GM21529 (cell line): ENCODE measurements at regions not wholly inside any gene's neighbourhood (a gene's known extent, or its start where the extent isn't known, plus 50 kb on each side); places are given as distances from the start of the nearest gene placed in this dataset.

Experiments
- ATAC-seq: cut with Tn5 transposase; IDR thresholded peaks from one replicate; pipeline ENCODE4 v1.9.1; 2021; ENCODE audit not compliant: unreplicated experiment

DNA sequence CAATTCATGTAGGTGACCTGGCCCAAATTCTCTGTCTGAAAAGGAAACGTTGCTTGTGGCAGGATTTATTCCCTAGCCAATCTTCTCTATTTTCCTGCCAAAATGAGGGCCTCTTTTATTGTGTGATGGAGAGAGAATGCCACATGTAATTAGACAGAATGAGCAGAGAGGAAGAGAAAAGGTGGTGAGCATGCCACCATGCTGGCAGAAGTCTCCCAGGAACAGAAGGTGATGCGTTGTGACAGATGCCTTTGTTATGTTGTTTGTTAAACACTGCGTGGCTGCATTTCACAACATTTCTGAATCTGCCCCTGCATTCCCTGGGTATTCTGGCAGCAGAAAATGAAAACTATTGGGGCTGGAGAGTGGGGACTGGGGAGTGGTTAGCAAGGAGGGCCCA is 577.6 kb downstream of the TLR4 start:
- no peak for ATAC-seq

DNA sequence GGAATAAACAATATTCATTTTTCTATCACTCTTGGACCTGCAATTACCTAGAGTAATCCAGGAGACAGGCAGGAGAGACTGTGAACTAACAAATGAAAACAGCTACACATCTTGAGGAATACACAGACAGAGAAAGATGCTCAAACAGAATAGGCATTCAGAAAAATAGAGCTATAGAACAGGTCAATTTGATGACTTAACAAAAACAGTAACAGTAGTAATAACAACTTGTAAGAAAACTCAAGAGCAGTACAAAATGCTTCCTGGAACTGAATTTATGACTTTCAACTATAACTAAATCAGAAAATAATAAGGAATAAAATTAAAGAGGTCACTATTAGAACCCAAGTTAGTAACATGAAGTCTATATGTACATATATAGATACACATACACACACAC is 579.3 kb downstream of the TLR4 start:
- ATAC-seq = no peak

DNA sequence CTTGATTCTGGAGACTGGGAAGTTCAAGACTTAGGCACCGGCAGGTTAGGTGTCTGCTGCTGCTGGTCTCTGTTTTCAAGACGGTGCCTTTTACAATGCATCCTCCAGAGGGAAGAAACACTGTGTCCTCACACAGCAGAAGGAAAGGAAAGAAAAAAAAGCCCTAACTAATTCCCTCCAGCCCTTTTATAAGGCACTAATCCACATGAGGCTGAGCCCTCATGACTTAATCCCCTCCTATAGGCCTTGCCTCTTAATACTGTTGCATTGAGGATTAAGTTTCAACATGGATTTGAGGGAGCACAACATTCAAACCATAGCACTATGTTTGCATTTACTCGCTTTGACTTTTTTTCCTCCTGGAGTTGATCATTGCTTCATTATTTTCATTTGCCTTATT is 585.9 kb downstream of the TLR4 start:
- no peak for ATAC-seq

DNA sequence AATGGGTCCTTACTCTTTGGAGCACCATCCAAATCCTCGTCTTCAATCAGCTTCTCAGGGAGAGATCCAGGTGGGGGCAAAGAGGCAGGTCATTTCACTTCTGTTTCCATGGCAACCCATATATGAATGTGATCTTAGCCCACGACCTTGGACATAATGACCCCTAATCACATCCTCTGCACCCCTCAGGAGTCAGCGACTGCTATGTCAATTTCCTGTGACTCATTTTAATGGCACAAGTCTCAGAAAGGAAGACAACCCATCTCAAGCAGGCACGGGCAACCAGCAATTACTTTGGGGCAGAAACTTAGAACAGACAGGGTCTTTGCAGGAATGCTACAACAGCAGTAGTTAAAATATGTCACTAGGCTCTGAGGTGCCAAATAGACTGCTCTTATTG is 591.2 kb downstream of the TLR4 start:
- ATAC-seq = no peak

DNA sequence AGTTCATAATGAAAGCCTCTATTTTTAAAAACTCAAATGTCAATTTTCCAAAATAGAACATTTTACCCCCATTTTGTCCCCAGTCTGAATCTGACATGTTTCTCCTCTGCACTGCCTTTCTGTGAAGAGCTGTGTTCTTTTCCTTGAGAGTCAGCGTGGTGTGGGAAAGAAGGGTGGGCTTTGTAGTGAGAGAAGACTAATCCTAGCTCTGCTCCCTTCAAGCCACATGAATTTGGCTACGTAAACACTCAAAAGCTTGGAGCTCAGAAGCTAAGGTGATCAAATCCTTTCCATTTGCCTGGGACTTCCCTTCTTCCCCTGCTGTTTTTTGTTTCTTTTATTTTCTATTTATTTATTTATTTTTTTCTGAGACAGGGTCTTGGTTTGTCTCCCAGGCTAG is 598.5 kb downstream of the TLR4 start:
- no peak for ATAC-seq

DNA sequence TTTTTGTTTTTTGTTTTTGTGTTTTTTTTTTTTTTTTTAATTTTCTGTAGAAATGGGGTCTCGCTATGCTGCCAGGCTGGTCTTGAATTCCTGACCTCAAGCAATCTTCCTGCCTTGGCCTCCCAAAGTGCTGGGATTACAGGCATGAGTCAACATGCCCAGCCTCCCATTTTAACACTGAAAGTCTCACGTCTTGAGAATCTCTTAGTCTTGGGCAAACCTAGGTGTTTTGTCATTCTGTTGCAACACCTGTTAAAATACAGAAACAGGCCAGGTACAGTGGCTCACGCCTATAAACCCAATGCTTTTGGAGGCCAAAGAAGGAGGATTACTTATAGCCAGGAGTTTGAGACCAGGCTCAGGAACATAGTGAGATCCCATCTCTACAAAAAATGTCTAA is 599.0 kb downstream of the TLR4 start:
- no peak for ATAC-seq

DNA sequence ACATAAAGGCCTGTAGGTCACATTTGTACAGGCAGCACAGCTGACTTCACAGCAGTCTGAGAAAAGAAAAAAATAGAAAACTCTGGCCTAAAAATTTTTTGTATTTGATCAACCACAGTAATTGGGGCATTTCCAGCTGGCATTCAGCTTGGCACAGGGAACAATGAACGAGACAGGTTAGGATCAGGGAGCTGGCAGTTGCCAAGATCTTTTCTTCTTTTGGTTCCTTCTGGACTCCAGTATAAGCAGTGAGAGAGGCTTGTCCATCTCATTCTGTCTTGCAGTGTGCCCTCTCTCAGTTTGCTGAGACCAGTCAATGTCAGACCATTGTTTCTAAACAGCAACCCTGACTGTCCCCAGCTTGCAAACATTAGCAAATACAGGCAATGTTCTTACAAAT is 601.1 kb downstream of the TLR4 start:
- no peak for ATAC-seq

DNA sequence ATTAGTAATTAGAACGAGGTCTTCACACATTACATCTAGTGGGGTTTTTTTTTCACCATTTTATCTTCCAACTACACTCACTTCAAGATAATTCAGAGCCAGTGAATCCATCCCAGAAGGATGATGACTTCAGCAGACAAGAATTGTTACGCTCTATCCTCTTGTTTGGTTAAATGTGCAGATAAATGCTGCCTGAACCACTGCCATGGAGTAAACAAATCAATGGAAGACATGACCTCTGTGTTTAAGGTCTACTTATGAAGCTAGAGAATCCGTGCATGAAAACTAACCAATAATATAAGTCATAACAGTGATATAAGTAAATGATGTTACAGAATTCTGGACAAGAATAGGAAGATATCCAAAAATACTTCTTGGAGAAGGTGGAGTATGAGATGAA is 602.6 kb downstream of the TLR4 start:
- no peak for ATAC-seq

DNA sequence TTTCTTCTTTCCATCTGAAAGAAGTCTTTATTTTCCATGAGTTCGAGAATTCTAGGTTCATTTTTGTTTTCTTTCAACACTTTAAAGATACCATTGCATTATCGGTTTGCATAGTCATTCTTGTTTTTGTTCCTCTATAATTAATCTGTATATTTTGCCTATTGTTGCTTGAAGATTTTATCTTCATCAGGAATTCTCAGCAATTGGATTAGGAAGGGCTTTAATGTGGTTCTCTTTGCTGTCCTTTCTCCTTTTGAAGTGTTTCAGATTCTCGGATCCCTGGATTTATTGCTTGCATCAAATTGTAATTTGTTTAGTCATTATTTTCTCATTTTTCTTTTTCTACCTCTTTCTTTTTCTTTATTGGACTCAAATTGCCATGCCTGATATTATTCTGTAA is 609.8 kb downstream of the TLR4 start:
- ATAC-seq = no peak

DNA sequence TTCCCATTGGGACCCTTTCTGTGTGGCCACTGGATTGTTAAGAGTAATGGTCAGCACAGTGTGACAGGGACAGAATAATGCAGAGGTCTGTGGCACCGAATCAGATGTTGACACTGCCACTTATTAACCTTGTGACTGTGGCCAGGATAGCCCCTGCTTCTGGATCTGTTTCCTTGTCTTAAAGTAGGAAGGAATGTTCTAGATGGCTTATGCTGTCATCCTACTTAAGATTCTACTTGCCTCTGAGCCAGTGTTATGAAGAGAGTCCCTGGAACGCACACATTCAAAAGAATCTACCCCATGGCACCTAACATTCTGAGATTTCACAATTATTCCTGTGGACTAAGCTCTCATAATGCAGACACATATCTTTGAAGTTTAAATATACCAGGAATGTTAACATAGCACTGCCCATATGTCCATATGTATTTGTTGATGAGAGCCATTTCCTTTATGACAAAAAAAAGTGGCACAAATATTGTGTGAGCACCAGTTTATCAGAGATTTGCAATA is 612.7 kb downstream of the TLR4 start:
- ATAC-seq = no peak

DNA sequence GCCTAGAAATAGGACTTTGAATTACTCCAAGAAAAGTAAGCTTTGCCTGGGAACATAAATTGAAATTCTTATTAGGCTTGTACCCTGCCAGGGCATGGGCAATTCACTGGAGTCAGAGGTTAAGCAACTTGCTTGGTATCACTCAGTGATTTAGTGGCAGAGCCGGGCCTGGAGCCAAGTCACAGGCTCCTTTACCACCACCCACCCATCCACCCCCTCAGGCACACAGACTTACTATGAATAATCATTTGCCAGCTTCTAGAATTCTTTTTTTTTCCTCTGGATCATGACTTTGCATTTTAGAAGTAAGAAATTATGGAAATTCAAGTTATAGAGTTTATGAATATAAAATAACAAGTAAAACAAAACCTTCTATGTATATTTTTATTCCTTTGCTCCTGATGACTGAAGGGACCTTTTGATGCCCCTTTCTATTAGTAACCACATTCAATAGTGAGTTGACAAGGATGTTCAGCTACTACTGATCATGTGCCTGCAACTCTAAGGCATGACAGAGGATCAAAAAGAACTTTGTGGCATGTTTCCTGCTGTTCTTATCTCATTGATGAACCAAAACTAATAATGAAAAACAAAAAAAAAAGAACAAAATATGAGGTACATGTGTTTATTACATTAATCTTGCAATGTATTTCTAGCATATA is 614.7 kb downstream of the TLR4 start:
- ATAC-seq = no peak

DNA sequence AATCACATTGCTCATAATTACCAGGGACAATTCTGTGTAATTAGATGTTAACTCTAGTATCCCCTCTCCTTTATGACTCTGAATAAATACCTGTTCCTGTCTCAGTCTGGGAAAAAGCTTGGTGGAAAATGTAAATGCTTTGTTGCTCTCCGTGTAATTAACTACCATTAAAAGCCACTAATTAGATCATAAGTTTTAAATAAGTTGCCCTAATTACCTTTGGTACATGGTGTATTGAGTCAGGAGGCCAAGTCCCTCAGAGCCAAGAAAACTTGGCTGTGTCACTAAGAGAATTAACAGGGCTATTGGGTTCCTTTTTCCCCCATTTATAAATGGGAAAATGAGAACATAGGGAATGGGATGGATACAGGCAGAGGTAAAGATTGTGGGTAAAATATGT is 617.6 kb downstream of the TLR4 start:
- ATAC-seq = no peak

DNA sequence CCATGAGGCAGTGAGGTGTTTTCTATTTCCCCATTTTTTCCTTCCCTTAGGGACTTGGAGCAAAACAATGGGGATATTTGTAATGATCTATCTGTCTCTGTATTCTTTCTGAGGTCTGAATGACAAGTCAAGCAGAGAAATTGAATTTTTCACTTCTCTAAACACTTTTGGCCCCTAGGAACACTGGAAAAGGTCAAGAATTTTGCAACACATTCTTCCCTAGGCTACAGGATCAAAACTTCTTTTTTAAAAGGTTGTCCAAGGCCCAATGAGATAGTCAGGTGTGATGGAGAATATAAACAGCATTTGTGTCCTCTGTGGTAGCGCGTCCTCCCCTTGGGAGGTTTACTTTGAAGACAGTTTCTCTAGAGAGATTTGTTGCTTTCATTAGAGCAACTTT is 620.5 kb downstream of the TLR4 start:
- no peak for ATAC-seq

DNA sequence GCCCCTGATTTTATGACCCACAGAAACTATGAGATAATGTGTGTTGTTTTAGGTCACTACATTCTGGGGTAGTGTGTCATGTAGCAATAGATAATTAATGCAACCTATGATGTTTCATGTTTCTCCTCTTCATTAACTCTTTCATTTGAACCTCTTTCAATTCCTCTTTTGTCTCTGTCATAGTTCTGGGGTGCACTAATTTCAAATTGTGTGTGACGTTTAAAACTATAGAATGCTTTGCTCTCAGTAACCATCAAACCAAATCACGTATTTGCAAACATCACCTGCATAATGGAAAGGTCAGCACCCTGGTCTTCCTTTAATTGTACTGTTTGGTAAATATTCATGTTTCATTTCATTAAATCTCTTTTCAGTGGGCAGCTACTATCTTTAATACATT is 621.6 kb downstream of the TLR4 start:
- ATAC-seq = no peak

DNA sequence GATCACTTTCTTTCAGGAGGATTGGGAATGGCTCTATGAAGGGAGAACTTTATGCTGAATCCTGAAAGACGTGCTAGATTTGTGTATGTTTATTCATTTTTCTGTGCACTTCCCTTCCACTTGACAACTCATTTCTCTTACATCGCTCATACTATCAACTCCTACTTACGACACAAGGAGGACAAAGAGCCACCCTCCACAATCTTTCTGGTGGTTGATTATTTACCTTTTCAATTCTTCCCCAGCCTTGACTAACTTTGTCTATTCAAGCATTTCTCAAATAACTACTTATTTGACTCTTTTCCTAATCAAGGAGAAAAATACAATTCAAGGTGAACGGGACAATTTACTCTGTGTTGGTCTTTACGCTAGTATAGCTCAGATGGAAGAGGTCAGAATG is 622.1 kb downstream of the TLR4 start:
- ATAC-seq = no peak

DNA sequence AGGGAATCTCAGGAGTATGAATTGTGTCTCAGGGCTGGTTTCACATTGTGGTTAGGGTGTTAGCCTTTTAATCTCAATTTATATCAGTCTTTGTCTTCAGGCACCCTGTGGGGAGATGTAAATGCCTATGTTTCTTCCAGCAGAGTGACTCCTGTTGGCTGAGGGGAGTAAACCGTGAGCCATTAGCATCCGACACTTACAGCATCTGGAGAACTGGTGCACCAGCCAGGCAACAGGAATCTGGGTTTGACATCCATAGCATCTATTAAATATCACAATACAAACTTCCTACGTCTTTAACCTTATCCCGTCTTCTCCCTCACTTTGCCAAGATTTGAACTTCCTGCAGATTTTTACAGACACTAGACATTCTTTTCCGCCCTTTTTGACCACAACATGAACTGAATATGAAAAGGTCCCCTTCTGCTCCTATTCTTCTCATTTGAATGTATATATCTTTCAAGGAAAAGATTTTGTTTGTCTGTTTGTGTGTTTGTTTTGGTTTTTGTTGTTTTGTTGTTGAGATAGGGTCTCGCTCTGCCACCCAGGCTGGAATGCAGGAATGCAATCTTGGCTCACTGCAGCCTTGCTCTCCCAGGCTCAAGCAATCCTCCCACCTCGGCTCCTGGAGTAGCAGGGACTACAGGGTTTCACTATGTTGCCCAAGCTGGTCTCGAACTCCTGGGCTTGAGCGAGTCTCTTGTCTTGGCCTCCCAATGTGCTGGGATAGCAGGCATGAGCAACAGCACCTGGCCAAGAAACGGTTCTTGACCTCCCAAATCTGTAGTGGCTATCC is 626.2 kb downstream of the TLR4 start:
- ATAC-seq = no peak

DNA sequence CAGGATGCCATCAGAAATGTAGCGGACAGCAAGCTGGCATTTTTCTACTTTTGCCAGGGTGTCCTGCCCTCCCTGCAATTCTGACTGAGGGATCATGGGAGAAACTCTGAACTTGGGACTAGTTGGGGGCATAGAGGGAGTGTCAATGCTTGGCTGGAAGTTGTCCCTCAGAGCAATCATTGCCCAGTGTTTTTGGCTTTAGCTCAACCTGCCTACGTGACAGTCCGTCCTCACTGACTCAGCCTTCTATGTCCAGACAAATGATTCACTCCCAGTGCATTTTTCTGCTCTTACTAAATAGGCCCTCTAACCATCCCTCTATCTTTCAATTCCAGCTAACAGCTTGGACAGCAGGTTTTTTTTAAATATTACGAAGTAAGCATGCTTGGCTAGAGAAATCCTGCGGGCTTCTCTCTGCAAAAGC is 627.4 kb downstream of the TLR4 start:
- ATAC-seq = no peak

DNA sequence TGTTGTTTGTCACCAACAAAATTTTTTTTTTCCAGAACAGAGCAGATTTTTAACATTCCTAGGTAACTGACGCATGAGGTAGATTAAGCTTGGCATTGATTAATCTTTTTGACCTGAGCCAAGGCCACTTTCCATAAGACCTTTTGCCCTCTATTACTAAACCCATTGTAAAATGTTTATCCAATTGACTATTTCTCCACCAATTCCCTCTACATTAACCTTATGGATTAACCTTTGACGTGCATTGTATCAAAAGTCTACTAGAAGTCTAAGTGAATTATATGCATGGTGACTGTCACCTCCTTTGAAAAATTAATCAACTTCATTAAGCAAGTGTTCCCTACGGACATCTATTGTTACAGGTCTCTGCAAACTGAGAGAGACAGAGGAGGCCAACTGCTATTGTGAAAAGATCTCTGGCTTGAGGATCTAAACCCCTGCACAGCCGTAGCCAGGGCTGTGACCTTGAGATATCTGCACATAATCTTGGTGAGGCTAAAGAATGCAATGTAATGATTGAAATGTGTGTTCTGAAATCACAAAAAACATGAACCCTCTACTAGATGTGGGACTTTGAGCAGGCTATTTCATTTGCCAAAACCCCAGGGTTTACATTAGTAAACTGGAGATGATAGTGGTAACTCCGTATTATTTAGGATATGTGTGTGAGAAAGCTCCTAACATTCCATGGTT is 632.2 kb downstream of the TLR4 start:
- no peak for ATAC-seq

DNA sequence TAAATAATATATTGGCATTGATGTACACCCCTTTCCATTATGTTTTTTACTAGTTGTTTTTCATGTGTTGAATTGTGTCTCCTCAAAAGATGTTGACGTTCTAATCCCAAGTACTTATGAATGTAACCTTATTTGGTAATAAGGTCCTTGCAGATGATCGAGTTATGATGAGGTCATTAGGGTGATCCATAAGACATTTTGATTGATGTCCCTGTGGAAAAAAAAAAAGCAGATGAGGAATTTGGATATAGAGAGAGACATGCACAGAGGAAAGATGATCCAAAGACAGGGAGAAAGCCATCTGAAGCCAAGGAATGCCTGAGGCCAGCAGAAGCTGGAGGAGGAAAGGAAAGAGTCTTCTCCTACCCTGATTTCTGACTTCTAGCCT is 632.7 kb downstream of the TLR4 start:
- ATAC-seq = no peak

DNA sequence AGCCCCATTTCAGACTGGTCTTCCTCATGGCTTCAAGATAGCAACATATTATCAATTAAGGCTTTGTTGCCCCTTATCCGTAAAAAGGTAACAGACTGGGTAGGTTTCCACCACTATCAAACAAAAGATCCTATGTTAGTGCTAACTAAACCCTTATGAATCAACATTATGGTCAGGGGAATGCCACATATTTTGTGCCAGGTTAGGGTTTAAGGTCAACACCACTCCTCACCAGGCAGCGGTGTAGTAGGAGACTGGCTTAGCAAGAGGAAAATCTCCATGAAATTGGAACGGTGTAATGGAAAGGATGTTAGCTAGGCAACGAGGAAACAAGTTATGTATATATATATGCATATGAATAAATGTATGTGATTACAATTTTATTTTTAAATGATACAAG is 655.8 kb downstream of the TLR4 start:
- no peak for ATAC-seq

DNA sequence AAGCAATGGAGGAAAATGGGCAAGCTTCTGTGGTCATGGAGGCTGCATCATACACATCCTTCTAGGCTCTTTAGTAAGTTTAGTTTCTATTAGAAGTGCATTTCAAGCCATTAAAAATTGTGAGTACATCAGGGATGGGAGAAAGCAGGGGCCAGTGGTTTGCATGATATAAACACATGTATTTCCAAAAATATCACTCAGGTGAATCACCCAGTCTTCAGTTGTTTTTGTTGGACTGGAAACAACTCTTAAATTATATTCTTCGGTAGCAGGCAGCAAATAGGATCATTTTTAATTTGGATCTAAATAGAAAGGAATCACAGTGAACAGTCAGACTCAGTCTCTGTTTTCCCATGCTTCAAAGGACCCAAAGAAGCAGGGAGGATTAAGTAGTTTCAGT is 657.9 kb downstream of the TLR4 start:
- no peak for ATAC-seq

DNA sequence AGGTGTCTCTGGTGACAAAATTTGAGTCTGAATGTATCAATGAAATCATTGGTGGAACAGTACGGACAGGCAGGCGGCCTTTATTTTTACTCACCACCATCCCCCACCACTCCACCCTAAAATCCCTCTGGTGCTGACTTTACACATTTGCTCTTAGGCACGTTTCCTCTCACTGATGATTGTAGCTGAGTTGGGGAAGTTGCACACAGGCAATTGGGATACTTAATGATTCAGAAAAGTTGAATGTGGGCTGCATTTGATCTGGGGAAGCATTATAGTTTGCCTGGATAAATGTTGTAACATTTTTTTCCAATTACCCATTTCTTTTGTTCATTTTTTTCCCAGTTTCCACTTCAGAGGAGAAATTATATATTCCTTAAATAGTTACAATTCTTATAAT is 658.4 kb downstream of the TLR4 start:
- ATAC-seq = no peak
